Hippocampal formation (tissue), 2 donors: ENCODE measurements at regions not wholly inside any gene's neighbourhood (a gene's known extent, or its start where the extent isn't known, plus 50 kb on each side); places are given as distances from the start of the nearest gene placed in this dataset.
"Not testable (repeated sequence)": the region's sequence is repeated elsewhere in the genome, so short reads cannot be mapped to it uniquely, and the experiment has no call there.

Experiments
- DNase-seq, 2 donors: peaks; one replicate each; lab custom pipeline; 2025; lab: John Stamatoyannopoulos, UW

- DNase-seq: no peak
These were observed 872.9 kb upstream of the SLC35B3 start for GRCh38 chr6:9308284-9308683.

- DNase-seq: no peak
These were observed 872.4 kb upstream of the SLC35B3 start for GRCh38 chr6:9307786-9308185.

GRCh38 chr6:9307187-9307586 is 871.8 kb upstream of the SLC35B3 start:
- no peak for DNase-seq

GRCh38 chr6:9295644-9296043 is 860.3 kb upstream of the SLC35B3 start:
- DNase-seq: no peak

- no peak for DNase-seq
These were observed 857.6 kb upstream of the SLC35B3 start for GRCh38 chr6:9292975-9293374.

- DNase-seq: not testable (repeated sequence)
These were observed 855.0 kb upstream of the SLC35B3 start for GRCh38 chr6:9290342-9290741.

- no peak for DNase-seq
These were observed 837.3 kb upstream of the SLC35B3 start for GRCh38 chr6:9272671-9273070.

- no peak for DNase-seq
These were observed 831.4 kb upstream of the SLC35B3 start for GRCh38 chr6:9266741-9267140.

- DNase-seq: no peak
These were observed 821.9 kb upstream of the SLC35B3 start for GRCh38 chr6:9257215-9257614.

- no peak for DNase-seq
These were observed 818.9 kb upstream of the SLC35B3 start for GRCh38 chr6:9254251-9254650.

GRCh38 chr6:9252799-9253198 is 817.5 kb upstream of the SLC35B3 start:
- no peak for DNase-seq

- peak in 1 of 2 donors; percentile 6 for DNase-seq
These were observed 815.5 kb upstream of the SLC35B3 start for GRCh38 chr6:9250852-9251251.

GRCh38 chr6:9248133-9248532 is 812.8 kb upstream of the SLC35B3 start:
- DNase-seq: no peak

- DNase-seq: no peak
These were observed 805.5 kb upstream of the SLC35B3 start for GRCh38 chr6:9240861-9241260.

- DNase-seq: no peak
These were observed 801.1 kb upstream of the SLC35B3 start for GRCh38 chr6:9236443-9236842.

- no peak for DNase-seq
These were observed 798.3 kb upstream of the SLC35B3 start for GRCh38 chr6:9233686-9234085.

- no peak for DNase-seq
These were observed 797.9 kb upstream of the SLC35B3 start for GRCh38 chr6:9233226-9233625.

GRCh38 chr6:9225441-9225871 is 790.1 kb upstream of the SLC35B3 start:
- DNase-seq: no peak

- no peak for DNase-seq
These were observed 789.2 kb upstream of the SLC35B3 start for GRCh38 chr6:9224539-9224938.

- DNase-seq: not testable (repeated sequence)
These were observed 778.4 kb upstream of the SLC35B3 start for GRCh38 chr6:9213717-9214116.

GRCh38 chr6:9208966-9209365 is 773.6 kb upstream of the SLC35B3 start:
- DNase-seq: no peak

GRCh38 chr6:9205645-9206044 is 770.3 kb upstream of the SLC35B3 start:
- DNase-seq: no peak

GRCh38 chr6:9204171-9204570 is 768.8 kb upstream of the SLC35B3 start:
- no peak for DNase-seq

- DNase-seq: no peak
These were observed 765.4 kb upstream of the SLC35B3 start for GRCh38 chr6:9200712-9201111.

GRCh38 chr6:9197726-9198125 is 762.4 kb upstream of the SLC35B3 start:
- no peak for DNase-seq
